ENCODE measurements at regions not wholly inside any gene's neighbourhood (a gene's known extent, or its start where the extent isn't known, plus 50 kb on each side); places are given as distances from the start of the nearest gene placed in this dataset.

GRCh38 chr10:121213437-121213836 is 362.3 kb downstream of the WDR11 start:
- H3K4me1 ChIP-seq (ENCODE audit: control insufficient read depth in 1 of 2, insufficient read depth in 2 of 2, low read length in 2 of 2): no peaks in the 10 kb centered on the region
- ATAC-seq (ENCODE audit: low FRiP score): no peak
- no peak overlapping the region for H3K4me3 ChIP-seq (ENCODE audit: low read length in 2 of 2)
- H3K9me3 ChIP-seq (ENCODE audit: control insufficient read depth, low read length): no peaks in the 10 kb centered on the region
- intact Hi-C loops (cut with DNase I): no loop called here
- H3K27me3 ChIP-seq (ENCODE audit: control insufficient read depth in 1 of 2, insufficient read depth in 2 of 2, low read length in 1 of 2): no peaks in the 10 kb centered on the region
- DNase-seq: no peak
- 93 to 95% methylated on average over 4 of the region's 4 CpGs for WGBS, 2 donors
- no peaks in the 10 kb centered on the region for H3K36me3 ChIP-seq (ENCODE audit: control insufficient read depth in 1 of 2, insufficient read depth in 2 of 2, low read length in 1 of 2)
- no peak overlapping the region for H3K27ac ChIP-seq (ENCODE audit: low read depth in 1 of 2, low read length in 2 of 2)

GRCh38 chr10:121216295-121216694 is 365.1 kb downstream of the WDR11 start:
- DNase-seq: no peak
- peak; percentile 73 for ATAC-seq (ENCODE audit: low FRiP score)
- no peaks in the 10 kb centered on the region for H3K9me3 ChIP-seq (ENCODE audit: control insufficient read depth, low read length)
- WGBS, 2 donors: 52 to 60% methylated on average over 2 of the region's 2 CpGs
- H3K4me1 ChIP-seq (ENCODE audit: control insufficient read depth in 1 of 2, insufficient read depth in 2 of 2, low read length in 2 of 2): no peaks in the 10 kb centered on the region
- no peak overlapping the region for H3K27ac ChIP-seq (ENCODE audit: low read depth in 1 of 2, low read length in 2 of 2)
- no peaks in the 10 kb centered on the region for H3K36me3 ChIP-seq (ENCODE audit: control insufficient read depth in 1 of 2, insufficient read depth in 2 of 2, low read length in 1 of 2)
- H3K27me3 ChIP-seq (ENCODE audit: control insufficient read depth in 1 of 2, insufficient read depth in 2 of 2, low read length in 1 of 2): no peaks in the 10 kb centered on the region
- intact Hi-C loops (cut with DNase I): no loop called here
- no peak overlapping the region for H3K4me3 ChIP-seq (ENCODE audit: low read length in 2 of 2)

GRCh38 chr10:121216721-121217181 is 365.6 kb downstream of the WDR11 start:
- 69 to 81% methylated on average over 8 of the region's 8 CpGs for WGBS, 2 donors
- no peak overlapping the region for H3K27ac ChIP-seq (ENCODE audit: low read depth in 1 of 2, low read length in 2 of 2)
- H3K4me1 ChIP-seq (ENCODE audit: control insufficient read depth in 1 of 2, insufficient read depth in 2 of 2, low read length in 2 of 2): no peaks in the 10 kb centered on the region
- no peaks in the 10 kb centered on the region for H3K9me3 ChIP-seq (ENCODE audit: control insufficient read depth, low read length)
- ATAC-seq (ENCODE audit: low FRiP score) (peak; percentile 70), DNase-seq (no peak)
- intact Hi-C loops (cut with DNase I): no loop called here
- H3K4me3 ChIP-seq (ENCODE audit: low read length in 2 of 2): no peak overlapping the region
- no peaks in the 10 kb centered on the region for H3K27me3 ChIP-seq (ENCODE audit: control insufficient read depth in 1 of 2, insufficient read depth in 2 of 2, low read length in 1 of 2)
- no peaks in the 10 kb centered on the region for H3K36me3 ChIP-seq (ENCODE audit: control insufficient read depth in 1 of 2, insufficient read depth in 2 of 2, low read length in 1 of 2)

- no peak for DNase-seq
- WGBS, 2 donors: 59 to 62% methylated on average over 7 of the region's 7 CpGs
- ATAC-seq (ENCODE audit: low FRiP score): no peak
These were observed 366.2 kb downstream of the WDR11 start for GRCh38 chr10:121217331-121217730.

GRCh38 chr10:121221072-121221471 is 369.9 kb downstream of the WDR11 start:
- H3K4me1 ChIP-seq (ENCODE audit: control insufficient read depth in 1 of 2, insufficient read depth in 2 of 2, low read length in 2 of 2): no peaks in the 10 kb centered on the region
- DNase-seq (no peak), ATAC-seq (ENCODE audit: low FRiP score) (no peak)
- H3K4me3 ChIP-seq (ENCODE audit: low read length in 2 of 2): no peak overlapping the region
- no peaks in the 10 kb centered on the region for H3K36me3 ChIP-seq (ENCODE audit: control insufficient read depth in 1 of 2, insufficient read depth in 2 of 2, low read length in 1 of 2)
- H3K9me3 ChIP-seq (ENCODE audit: control insufficient read depth, low read length): no peaks in the 10 kb centered on the region
- WGBS, 2 donors: 77 to 89% methylated on average over 3 of the region's 3 CpGs
- intact Hi-C loops (cut with DNase I): no loop called here
- H3K27me3 ChIP-seq (ENCODE audit: control insufficient read depth in 1 of 2, insufficient read depth in 2 of 2, low read length in 1 of 2): no peaks in the 10 kb centered on the region
- no peak overlapping the region for H3K27ac ChIP-seq (ENCODE audit: low read depth in 1 of 2, low read length in 2 of 2)

More at GRCh38 chr10:121217331-121217730, 366.2 kb downstream of the WDR11 start:
- Histone ChIP-seq H3K36me3 (ENCODE audit: control insufficient read depth in 1 of 2, insufficient read depth in 2 of 2, low read length in 1 of 2) (no peaks in the 10 kb centered on the region), H3K4me1 (ENCODE audit: control insufficient read depth in 1 of 2, insufficient read depth in 2 of 2, low read length in 2 of 2) (no peaks in the 10 kb centered on the region), H3K27me3 (ENCODE audit: control insufficient read depth in 1 of 2, insufficient read depth in 2 of 2, low read length in 1 of 2) (no peaks in the 10 kb centered on the region), H3K27ac (ENCODE audit: low read depth in 1 of 2, low read length in 2 of 2) (no peak overlapping the region), H3K9me3 (ENCODE audit: control insufficient read depth, low read length) (no peaks in the 10 kb centered on the region), H3K4me3 (ENCODE audit: low read length in 2 of 2) (no peak overlapping the region)
- intact Hi-C loops (cut with DNase I): no loop called here

- Histone ChIP-seq H3K4me1 (ENCODE audit: control insufficient read depth in 1 of 2, insufficient read depth in 2 of 2, low read length in 2 of 2) (no peaks in the 10 kb centered on the region), H3K27me3 (ENCODE audit: control insufficient read depth in 1 of 2, insufficient read depth in 2 of 2, low read length in 1 of 2) (no peaks in the 10 kb centered on the region), H3K9me3 (ENCODE audit: control insufficient read depth, low read length) (no peaks in the 10 kb centered on the region), H3K36me3 (ENCODE audit: control insufficient read depth in 1 of 2, insufficient read depth in 2 of 2, low read length in 1 of 2) (no peaks in the 10 kb centered on the region), H3K27ac (ENCODE audit: low read depth in 1 of 2, low read length in 2 of 2) (no peak overlapping the region), H3K4me3 (ENCODE audit: low read length in 2 of 2) (no peak overlapping the region)
- 86% methylated on average over 8 of the region's 8 CpGs for WGBS, 2 donors
- no peak for ATAC-seq (ENCODE audit: low FRiP score)
- intact Hi-C loops (cut with DNase I): no loop called here
- DNase-seq: no peak
These were observed 370.8 kb downstream of the WDR11 start for GRCh38 chr10:121221991-121222390.

GRCh38 chr10:121222842-121223241 is 371.7 kb downstream of the WDR11 start:
- 61 to 91% methylated on average over 2 of the region's 2 CpGs for WGBS, 2 donors
- Histone ChIP-seq H3K4me1 (ENCODE audit: control insufficient read depth in 1 of 2, insufficient read depth in 2 of 2, low read length in 2 of 2) (no peaks in the 10 kb centered on the region), H3K4me3 (ENCODE audit: low read length in 2 of 2) (no peak overlapping the region), H3K27me3 (ENCODE audit: control insufficient read depth in 1 of 2, insufficient read depth in 2 of 2, low read length in 1 of 2) (no peaks in the 10 kb centered on the region), H3K36me3 (ENCODE audit: control insufficient read depth in 1 of 2, insufficient read depth in 2 of 2, low read length in 1 of 2) (no peaks in the 10 kb centered on the region), H3K27ac (ENCODE audit: low read depth in 1 of 2, low read length in 2 of 2) (no peak overlapping the region), H3K9me3 (ENCODE audit: control insufficient read depth, low read length) (no peaks in the 10 kb centered on the region)
- ATAC-seq (ENCODE audit: low FRiP score) (no peak), DNase-seq (no peak)
- intact Hi-C loops (cut with DNase I): no loop called here

GRCh38 chr10:121231079-121231478 is 367.2 kb downstream of the FGFR2 start:
- Histone ChIP-seq H3K4me3 (ENCODE audit: low read length in 2 of 2) (no peak overlapping the region), H3K36me3 (ENCODE audit: control insufficient read depth in 1 of 2, insufficient read depth in 2 of 2, low read length in 1 of 2) (no peaks in the 10 kb centered on the region), H3K27me3 (ENCODE audit: control insufficient read depth in 1 of 2, insufficient read depth in 2 of 2, low read length in 1 of 2) (no peaks in the 10 kb centered on the region), H3K9me3 (ENCODE audit: control insufficient read depth, low read length) (no peaks in the 10 kb centered on the region), H3K4me1 (ENCODE audit: control insufficient read depth in 1 of 2, insufficient read depth in 2 of 2, low read length in 2 of 2) (no peaks in the 10 kb centered on the region), H3K27ac (ENCODE audit: low read depth in 1 of 2, low read length in 2 of 2) (no peak overlapping the region)
- ATAC-seq (ENCODE audit: low FRiP score): no peak
- intact Hi-C loops (cut with DNase I): no loop called here
- DNase-seq: no peak
- WGBS, 2 donors: 73 to 74% methylated on average over 5 of the region's 5 CpGs

- intact Hi-C loops (cut with DNase I): no loop called here
- ATAC-seq (ENCODE audit: low FRiP score): no peak
These were observed 365.8 kb downstream of the FGFR2 start for GRCh38 chr10:121232494-121232893.

More at GRCh38 chr10:121232494-121232893, 365.8 kb downstream of the FGFR2 start:
- Histone ChIP-seq H3K9me3 (ENCODE audit: control insufficient read depth, low read length) (peaks cover 1% of the 10 kb centered on the region), H3K27ac (ENCODE audit: low read depth in 1 of 2, low read length in 2 of 2) (no peak overlapping the region), H3K27me3 (ENCODE audit: control insufficient read depth in 1 of 2, insufficient read depth in 2 of 2, low read length in 1 of 2) (no peaks in the 10 kb centered on the region), H3K4me1 (ENCODE audit: control insufficient read depth in 1 of 2, insufficient read depth in 2 of 2, low read length in 2 of 2) (no peaks in the 10 kb centered on the region), H3K4me3 (ENCODE audit: low read length in 2 of 2) (no peak overlapping the region), H3K36me3 (ENCODE audit: control insufficient read depth in 1 of 2, insufficient read depth in 2 of 2, low read length in 1 of 2) (no peaks in the 10 kb centered on the region)
- DNase-seq: no peak
- WGBS, 2 donors: 90 to 94% methylated on average over 10 of the region's 10 CpGs

Measured in aorta (tissue), 5 donors.